Upper lobe of left lung (tissue), 6 donors: ENCODE measurements at regions not wholly inside any gene's neighbourhood (a gene's known extent, or its start where the extent isn't known, plus 50 kb on each side); places are given as distances from the start of the nearest gene placed in this dataset.
A peak's percentile ranks its signal among the peaks of the same experiment; 100 is the strongest.

ENCODE experiments used
- ATAC-seq, 2 donors: fragments of 200-7000 bp; cut with Tn5 transposase; one replicate each; pipeline ENCODE4 v1.9.1; 2022; ENCODE audit warnings: mild to moderate bottlenecking in 2 of 2, moderate library complexity in 2 of 2; ENCODE audit not compliant: low FRiP score in 2 of 2
- DNase-seq, 2 donors: peaks; one replicate each; pipeline ENCODE4 v3.0.0-alpha.2; 2019 to 2020
- H3K27ac ChIP-seq, 4 donors: fragments of 200-600 bp; sonication (generic); one replicate each; pipeline ENCODE4 v1.5.1; 2016 to 2019
- H3K27me3 ChIP-seq, 4 donors: fragments of 200-600 bp; sonication (generic); one replicate each; pipeline ENCODE4 v1.5.1; 2017 to 2019
- H3K36me3 ChIP-seq, 4 donors: fragments of 200-600 bp; sonication (generic); one replicate each; pipeline ENCODE4 v1.5.1; 2016 to 2019
- H3K4me1 ChIP-seq, 4 donors: fragments of 200-600 bp; sonication (generic); one replicate each; pipeline ENCODE4 v1.5.1; 2018 to 2019
- H3K4me3 ChIP-seq, 4 donors: fragments of 200-600 bp; sonication (generic); one replicate each; pipeline ENCODE4 v1.5.1; 2017 to 2019; ENCODE audit warnings: mild to moderate bottlenecking in 2 of 4, moderate library complexity in 1 of 4
- H3K9me3 ChIP-seq, 4 donors: fragments of 200-600 bp; sonication (generic); one replicate each; pipeline ENCODE4 v1.5.1; 2018 to 2019
- CTCF ChIP-seq, 6 experiments: fragments of 450-650 bp in 4 of 6; fragments of 200-600 bp in 2 of 6; sonication (generic) in 2 of 6; IDR thresholded peaks; one replicate each; pipeline ENCODE4 v1.5.1; 2016 to 2019; ENCODE audit warnings: antibody characterized with exemption in 6 of 6
- EP300 ChIP-seq, 4 donors: sonication (generic); formaldehyde crosslinking; IDR thresholded peaks; one replicate each; pipeline ENCODE4 v1.5.1; 2017; ENCODE audit warnings: antibody characterized with exemption in 4 of 4, control low read depth in 2 of 4
- POLR2A ChIP-seq, 4 donors: fragments of 450-650 bp; IDR thresholded peaks; one replicate each; pipeline ENCODE4 v1.5.1; 2016 to 2017; ENCODE audit warnings: antibody characterized with exemption in 4 of 4, mild to moderate bottlenecking in 2 of 4
- POLR2AphosphoS5 ChIP-seq, 2 donors: sonication (generic); formaldehyde crosslinking; IDR thresholded peaks; one replicate each; pipeline ENCODE4 v1.5.1; 2017; ENCODE audit warnings: antibody characterized with exemption in 2 of 2
- WGBS, 2 donors: methylation state at CpG; one replicate each; pipeline ENCODE4 v1.1.5; 2017 to 2018; 5-methylcytosine and 5-hydroxymethylcytosine counted together
- donor health status: DM: no; HTN: no; CAD: no; lungs with moderate emphysema.
- donor health status: DM: no; HTN: yes; CAD: no; lungs with severe emphysema.

- TF ChIP-seq POLR2AphosphoS5 (IDR thresholded peaks at IDR 0.05) = no peak
- TF ChIP-seq POLR2A (IDR thresholded peaks at IDR 0.05) = no peak
- TF ChIP-seq EP300 (IDR thresholded peaks at IDR 0.05) = no peak
- no peak for TF ChIP-seq CTCF (IDR thresholded peaks at IDR 0.05)
- ATAC-seq (peak; percentile 29 to 38), DNase-seq (no peak)
- no peak overlapping the region for H3K4me3 ChIP-seq
- peak overlapping the region in 1 of 4 donors; percentile 15 for H3K27ac ChIP-seq
- 84 to 87% methylated on average over 9 to 10 of the region's 10 CpGs for WGBS, 2 donors
- H3K4me1 ChIP-seq = peaks cover 12 to 33% (median 18%) of the 10 kb centered on the region in 4 donors
- H3K9me3 ChIP-seq = no peaks in the 10 kb centered on the region
- no peaks in the 10 kb centered on the region for H3K36me3 ChIP-seq
- H3K27me3 ChIP-seq = no peaks in the 10 kb centered on the region
These were observed 76.5 kb upstream of the PJA2 start for GRCh38 chr5:109486200-109486804.

GRCh38 chr5:109485030-109485429 is 75.3 kb upstream of the PJA2 start:
- Histone ChIP-seq H3K9me3 (no peaks in the 10 kb centered on the region), H3K27ac (no peak overlapping the region), H3K36me3 (no peaks in the 10 kb centered on the region), H3K4me3 (no peak overlapping the region), H3K27me3 (no peaks in the 10 kb centered on the region), H3K4me1 (peaks cover 12 to 33% (median 18%) of the 10 kb centered on the region in 4 donors)
- DNase-seq (peak in 1 of 2 donors; percentile 71), ATAC-seq (peak in 1 of 2 donors; percentile 43)
- TF ChIP-seq CTCF (IDR thresholded peaks at IDR 0.05) (no peak), EP300 (IDR thresholded peaks at IDR 0.05) (peak in 2 of 4 donors; percentile 60 to 69), POLR2AphosphoS5 (IDR thresholded peaks at IDR 0.05) (peak in 1 of 2 donors; percentile 77), POLR2A (IDR thresholded peaks at IDR 0.05) (no peak)
- WGBS, 2 donors = 16 to 21% methylated on average over 8 of the region's 8 CpGs

GRCh38 chr5:109484597-109484996 is 74.8 kb upstream of the PJA2 start:
- TF ChIP-seq POLR2A (IDR thresholded peaks at IDR 0.05) (no peak), POLR2AphosphoS5 (IDR thresholded peaks at IDR 0.05) (no peak), EP300 (IDR thresholded peaks at IDR 0.05) (no peak), CTCF (IDR thresholded peaks at IDR 0.05) (no peak)
- H3K4me1 ChIP-seq = peaks cover 12 to 33% (median 18%) of the 10 kb centered on the region in 4 donors
- H3K36me3 ChIP-seq = no peaks in the 10 kb centered on the region
- no peak overlapping the region for H3K27ac ChIP-seq
- DNase-seq (no peak), ATAC-seq (no peak)
- WGBS, 2 donors = 27 to 30% methylated on average over 3 of the region's 3 CpGs
- no peaks in the 10 kb centered on the region for H3K9me3 ChIP-seq
- H3K27me3 ChIP-seq = no peaks in the 10 kb centered on the region
- H3K4me3 ChIP-seq = no peak overlapping the region

- H3K27me3 ChIP-seq = no peaks in the 10 kb centered on the region
- H3K9me3 ChIP-seq = no peaks in the 10 kb centered on the region
- no peak overlapping the region for H3K4me3 ChIP-seq
- 37 to 40% methylated on average over 2 of the region's 2 CpGs for WGBS, 2 donors
- peaks cover 12 to 33% (median 18%) of the 10 kb centered on the region in 4 donors for H3K4me1 ChIP-seq
- DNase-seq (no peak), ATAC-seq (no peak)
- no peaks in the 10 kb centered on the region for H3K36me3 ChIP-seq
- TF ChIP-seq EP300 (IDR thresholded peaks at IDR 0.05) (no peak), CTCF (IDR thresholded peaks at IDR 0.05) (no peak), POLR2A (IDR thresholded peaks at IDR 0.05) (no peak), POLR2AphosphoS5 (IDR thresholded peaks at IDR 0.05) (no peak)
- peak overlapping the region in 1 of 4 donors; percentile 8 for H3K27ac ChIP-seq
These were observed 73.7 kb upstream of the PJA2 start for GRCh38 chr5:109483395-109483971.
